GM12875 (cell line): ENCODE measurements at regions not wholly inside any gene's neighbourhood (a gene's known extent, or its start where the extent isn't known, plus 50 kb on each side); places are given as distances from the start of the nearest gene placed in this dataset.

Experiments
- H3K4me3 ChIP-seq: one replicate; pipeline ENCODE4 v1.5.1; 2011; ENCODE audit warnings: low read depth, low read length, control low read depth
- CTCF ChIP-seq: IDR thresholded peaks from 2 replicates; pipeline ENCODE4 v1.5.1; 2011; ENCODE audit warnings: low read depth, mild to moderate bottlenecking, control low read depth, inconsistent platforms, low read length, moderate library complexity, borderline replicate concordance; ENCODE audit not compliant: insufficient read depth

GRCh38 chr21:14836950-14837349 lies 227.8 kb downstream of the NRIP1 start:
- H3K4me3 ChIP-seq, result no peak overlapping the region
- no peak for TF ChIP-seq CTCF

GRCh38 chr21:14833666-14834351 lies 231.0 kb downstream of the NRIP1 start:
- no peak for TF ChIP-seq CTCF
- H3K4me3 ChIP-seq, result no peak overlapping the region

GRCh38 chr21:14833241-14833640 lies 231.6 kb downstream of the NRIP1 start:
- TF ChIP-seq CTCF, result no peak

GRCh38 chr21:14830307-14830706 lies 234.5 kb downstream of the NRIP1 start:
- no peak for TF ChIP-seq CTCF
- H3K4me3 ChIP-seq, result no peak overlapping the region

More at GRCh38 chr21:14833241-14833640, 231.6 kb downstream of the NRIP1 start:
- H3K4me3 ChIP-seq, result no peak overlapping the region

- no peak overlapping the region for H3K4me3 ChIP-seq
- TF ChIP-seq CTCF, result no peak
Measured at GRCh38 chr21:14829685-14830084, 235.1 kb downstream of the NRIP1 start.

GRCh38 chr21:14827468-14827867 lies 237.3 kb downstream of the NRIP1 start:
- no peak overlapping the region for H3K4me3 ChIP-seq
- no peak for TF ChIP-seq CTCF

- no peak overlapping the region for H3K4me3 ChIP-seq
- no peak for TF ChIP-seq CTCF
Measured at GRCh38 chr21:14826630-14827029, 238.2 kb downstream of the NRIP1 start.
